ENCODE measurements at regions not wholly inside any gene's neighbourhood (a gene's known extent, or its start where the extent isn't known, plus 50 kb on each side); places are given as distances from the start of the nearest gene placed in this dataset.

DNA sequence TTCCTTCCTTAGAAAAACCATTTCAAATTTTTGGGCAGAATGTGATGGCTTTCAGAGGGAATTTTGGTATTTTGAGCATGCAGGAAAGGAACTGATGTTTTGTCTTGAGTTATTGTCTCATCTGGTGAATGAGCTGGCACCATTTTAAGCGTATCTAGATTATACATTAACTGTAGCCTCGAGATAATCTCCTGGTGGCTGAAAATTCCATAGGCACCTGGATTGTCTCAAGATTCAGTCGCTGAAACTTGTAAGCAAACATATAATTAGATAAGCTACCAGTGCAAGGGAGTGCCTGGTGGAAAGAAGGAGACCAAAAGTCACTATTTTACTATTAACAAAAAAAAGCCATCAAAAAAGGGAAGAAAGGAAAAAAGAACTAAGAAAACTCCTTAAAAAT is 687.8 kb upstream of the DDX18 start:
- TF ChIP-seq, protein P1, sequence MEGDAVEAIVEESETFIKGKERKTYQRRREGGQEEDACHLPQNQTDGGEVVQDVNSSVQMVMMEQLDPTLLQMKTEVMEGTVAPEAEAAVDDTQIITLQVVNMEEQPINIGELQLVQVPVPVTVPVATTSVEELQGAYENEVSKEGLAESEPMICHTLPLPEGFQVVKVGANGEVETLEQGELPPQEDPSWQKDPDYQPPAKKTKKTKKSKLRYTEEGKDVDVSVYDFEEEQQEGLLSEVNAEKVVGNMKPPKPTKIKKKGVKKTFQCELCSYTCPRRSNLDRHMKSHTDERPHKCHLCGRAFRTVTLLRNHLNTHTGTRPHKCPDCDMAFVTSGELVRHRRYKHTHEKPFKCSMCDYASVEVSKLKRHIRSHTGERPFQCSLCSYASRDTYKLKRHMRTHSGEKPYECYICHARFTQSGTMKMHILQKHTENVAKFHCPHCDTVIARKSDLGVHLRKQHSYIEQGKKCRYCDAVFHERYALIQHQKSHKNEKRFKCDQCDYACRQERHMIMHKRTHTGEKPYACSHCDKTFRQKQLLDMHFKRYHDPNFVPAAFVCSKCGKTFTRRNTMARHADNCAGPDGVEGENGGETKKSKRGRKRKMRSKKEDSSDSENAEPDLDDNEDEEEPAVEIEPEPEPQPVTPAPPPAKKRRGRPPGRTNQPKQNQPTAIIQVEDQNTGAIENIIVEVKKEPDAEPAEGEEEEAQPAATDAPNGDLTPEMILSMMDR (IDR thresholded peaks at IDR 0.05; ENCODE audit: borderline replicate concordance, control extremely low read depth, extremely low read depth, insufficient read depth, missing control alignments) = no peak
- in situ Hi-C loops (cut with MboI; ENCODE audit: low sequenced_read_pairs, unreplicated experiment) = no loop called here
- no peak for DNase-seq (ENCODE audit: low spot score)

DNA sequence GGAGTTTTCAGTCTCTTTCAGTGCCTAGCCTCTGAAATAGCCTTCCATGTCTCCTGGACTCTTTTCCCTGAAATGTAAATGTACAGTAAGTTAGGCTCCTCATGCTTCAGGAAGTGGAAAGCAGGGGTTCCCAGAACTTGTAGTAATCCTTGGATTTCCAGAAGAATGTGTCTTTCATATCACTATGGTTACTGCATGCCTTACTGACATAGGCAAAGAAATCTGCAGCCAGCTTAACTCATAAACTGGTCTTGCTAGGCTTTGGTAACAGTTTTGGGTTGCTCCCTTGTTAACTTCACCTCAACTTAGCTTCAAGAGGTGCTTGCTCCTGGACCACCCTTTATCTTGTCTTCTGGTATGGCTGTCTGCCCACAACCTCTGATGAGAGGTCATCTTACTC is 686.8 kb upstream of the DDX18 start:
- TF ChIP-seq, protein P1 (IDR thresholded peaks at IDR 0.05; ENCODE audit: borderline replicate concordance, control extremely low read depth, extremely low read depth, insufficient read depth, missing control alignments) = no peak
- DNase-seq (ENCODE audit: low spot score) = no peak
- in situ Hi-C loops (cut with MboI; ENCODE audit: low sequenced_read_pairs, unreplicated experiment) = no loop called here

- TF ChIP-seq, protein P1 (IDR thresholded peaks at IDR 0.05; ENCODE audit: borderline replicate concordance, control extremely low read depth, extremely low read depth, insufficient read depth, missing control alignments) = no peak
- in situ Hi-C loops (cut with MboI; ENCODE audit: low sequenced_read_pairs, unreplicated experiment) = no loop called here
- no peak for DNase-seq (ENCODE audit: low spot score)
These were observed 686.0 kb upstream of the DDX18 start for GRCh38 chr2:117128461-117128860.

GRCh38 chr2:117137371-117137770 is 677.1 kb upstream of the DDX18 start:
- DNase-seq (ENCODE audit: low spot score) = no peak
- in situ Hi-C loops (cut with MboI; ENCODE audit: low sequenced_read_pairs, unreplicated experiment) = no loop called here
- TF ChIP-seq, protein P1 (IDR thresholded peaks at IDR 0.05; ENCODE audit: borderline replicate concordance, control extremely low read depth, extremely low read depth, insufficient read depth, missing control alignments) = no peak

GRCh38 chr2:117169036-117169765 is 645.3 kb upstream of the DDX18 start:
- in situ Hi-C loops (cut with MboI; ENCODE audit: low sequenced_read_pairs, unreplicated experiment) = no loop called here
- TF ChIP-seq, protein P1 (IDR thresholded peaks at IDR 0.05; ENCODE audit: borderline replicate concordance, control extremely low read depth, extremely low read depth, insufficient read depth, missing control alignments) = no peak
- DNase-seq (ENCODE audit: low spot score) = no peak

- TF ChIP-seq, protein P1 (IDR thresholded peaks at IDR 0.05; ENCODE audit: borderline replicate concordance, control extremely low read depth, extremely low read depth, insufficient read depth, missing control alignments) = no peak
- no peak for DNase-seq (ENCODE audit: low spot score)
- in situ Hi-C loops (cut with MboI; ENCODE audit: low sequenced_read_pairs, unreplicated experiment) = no loop called here
These were observed 643.6 kb upstream of the DDX18 start for GRCh38 chr2:117170897-117171296.

Measured in GM13976 (cell line).